ENCODE measurements at regions not wholly inside any gene's neighbourhood (a gene's known extent, or its start where the extent isn't known, plus 50 kb on each side); places are given as distances from the start of the nearest gene placed in this dataset.

DNA sequence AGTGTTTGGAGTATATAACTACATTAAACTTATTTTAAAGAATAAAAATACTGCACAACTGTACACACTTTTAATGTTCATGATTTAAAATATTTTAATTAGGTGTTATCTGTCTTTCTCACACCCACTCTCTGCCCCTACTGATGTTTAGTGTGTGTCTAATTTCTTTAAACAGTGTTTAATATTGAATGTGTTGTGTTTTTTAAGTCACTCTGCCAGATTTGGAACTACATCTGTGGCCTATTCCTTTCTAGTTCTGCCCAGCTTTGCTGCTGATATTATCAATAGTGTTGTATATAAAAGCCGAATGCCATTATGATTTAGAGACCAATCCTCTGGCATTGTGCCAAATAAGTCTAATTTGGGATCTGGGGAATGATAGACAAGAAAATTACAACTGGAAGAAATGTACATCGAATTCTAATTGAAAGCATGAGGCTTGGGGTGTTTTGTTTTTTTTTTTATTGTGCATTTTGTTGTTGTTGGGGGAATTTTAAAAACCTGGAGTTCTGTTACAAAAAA, 398.0 kb downstream of the CPS1 start:
- no peak overlapping the region for H3K4me3 ChIP-seq (ENCODE audit: low read depth, low read length)
- no peak for DNase-seq (ENCODE audit: low read depth)
- TF ChIP-seq, protein P1, sequence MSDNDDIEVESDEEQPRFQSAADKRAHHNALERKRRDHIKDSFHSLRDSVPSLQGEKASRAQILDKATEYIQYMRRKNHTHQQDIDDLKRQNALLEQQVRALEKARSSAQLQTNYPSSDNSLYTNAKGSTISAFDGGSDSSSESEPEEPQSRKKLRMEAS (IDR thresholded peaks at IDR 0.05; ENCODE audit: low read depth, low read length), result no peak
- TF ChIP-seq POLR2A (IDR thresholded peaks at IDR 0.05; ENCODE audit: extremely low read depth, insufficient read length), result no peak
- TF ChIP-seq MYC (IDR thresholded peaks at IDR 0.05; ENCODE audit: low read depth, low read length), result no peak
- TF ChIP-seq, protein P2, sequence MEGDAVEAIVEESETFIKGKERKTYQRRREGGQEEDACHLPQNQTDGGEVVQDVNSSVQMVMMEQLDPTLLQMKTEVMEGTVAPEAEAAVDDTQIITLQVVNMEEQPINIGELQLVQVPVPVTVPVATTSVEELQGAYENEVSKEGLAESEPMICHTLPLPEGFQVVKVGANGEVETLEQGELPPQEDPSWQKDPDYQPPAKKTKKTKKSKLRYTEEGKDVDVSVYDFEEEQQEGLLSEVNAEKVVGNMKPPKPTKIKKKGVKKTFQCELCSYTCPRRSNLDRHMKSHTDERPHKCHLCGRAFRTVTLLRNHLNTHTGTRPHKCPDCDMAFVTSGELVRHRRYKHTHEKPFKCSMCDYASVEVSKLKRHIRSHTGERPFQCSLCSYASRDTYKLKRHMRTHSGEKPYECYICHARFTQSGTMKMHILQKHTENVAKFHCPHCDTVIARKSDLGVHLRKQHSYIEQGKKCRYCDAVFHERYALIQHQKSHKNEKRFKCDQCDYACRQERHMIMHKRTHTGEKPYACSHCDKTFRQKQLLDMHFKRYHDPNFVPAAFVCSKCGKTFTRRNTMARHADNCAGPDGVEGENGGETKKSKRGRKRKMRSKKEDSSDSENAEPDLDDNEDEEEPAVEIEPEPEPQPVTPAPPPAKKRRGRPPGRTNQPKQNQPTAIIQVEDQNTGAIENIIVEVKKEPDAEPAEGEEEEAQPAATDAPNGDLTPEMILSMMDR (IDR thresholded peaks at IDR 0.05; ENCODE audit: low read depth, low read length), result no peak

DNA sequence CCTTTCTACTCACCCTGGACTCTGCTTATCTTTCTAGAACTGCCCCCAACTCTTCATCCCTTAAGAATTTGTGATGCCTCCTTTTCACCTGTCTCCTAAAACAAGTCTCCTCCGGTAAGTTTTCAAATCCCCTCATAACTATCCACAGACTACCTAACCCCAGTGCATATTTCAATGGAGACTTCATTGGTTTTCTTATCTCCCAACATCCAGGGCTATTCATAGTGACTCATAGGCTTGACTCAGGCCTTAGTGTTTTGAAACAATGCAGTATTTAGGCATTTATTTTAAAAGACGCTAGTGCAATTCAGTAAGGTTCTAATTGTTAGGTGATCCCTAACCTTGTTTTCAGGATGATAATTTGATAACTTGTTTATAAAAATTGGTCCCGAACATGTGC, 399.2 kb downstream of the CPS1 start:
- TF ChIP-seq, protein P2 (IDR thresholded peaks at IDR 0.05; ENCODE audit: low read depth, low read length), result no peak
- TF ChIP-seq MYC (IDR thresholded peaks at IDR 0.05; ENCODE audit: low read depth, low read length), result no peak
- TF ChIP-seq, protein P1 (IDR thresholded peaks at IDR 0.05; ENCODE audit: low read depth, low read length), result no peak
- no peak for TF ChIP-seq POLR2A (IDR thresholded peaks at IDR 0.05; ENCODE audit: extremely low read depth, insufficient read length)
- H3K4me3 ChIP-seq (ENCODE audit: low read depth, low read length), result no peak overlapping the region

DNA sequence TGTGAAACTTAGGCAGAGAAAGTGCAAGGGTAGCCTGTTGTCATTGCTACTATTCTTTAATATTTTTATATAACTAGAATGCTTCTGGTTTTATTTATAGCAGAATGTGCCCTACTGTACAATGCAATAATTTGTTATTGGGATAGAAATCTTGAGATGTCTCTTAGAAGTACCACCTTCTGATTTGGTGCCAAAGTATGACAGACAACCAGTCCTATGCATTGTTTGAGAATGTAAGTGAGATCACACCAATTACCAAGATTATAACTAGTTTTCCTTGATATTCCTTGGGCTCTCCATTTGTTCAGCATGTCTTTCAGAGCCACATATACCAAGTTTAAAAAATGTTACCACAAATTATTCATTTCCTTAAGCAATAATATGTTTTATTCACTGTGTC, 399.7 kb downstream of the CPS1 start:
- no peak overlapping the region for H3K4me3 ChIP-seq (ENCODE audit: low read depth, low read length)
- no peak for DNase-seq (ENCODE audit: low read depth)
- TF ChIP-seq, protein P2 (IDR thresholded peaks at IDR 0.05; ENCODE audit: low read depth, low read length), result no peak
- TF ChIP-seq, protein P1 (IDR thresholded peaks at IDR 0.05; ENCODE audit: low read depth, low read length), result no peak
- TF ChIP-seq POLR2A (IDR thresholded peaks at IDR 0.05; ENCODE audit: extremely low read depth, insufficient read length) (no peak), MYC (IDR thresholded peaks at IDR 0.05; ENCODE audit: low read depth, low read length) (no peak)

More for the DNA sequence above, 399.2 kb downstream of the CPS1 start:
- DNase-seq (ENCODE audit: low read depth), result no peak

DNA sequence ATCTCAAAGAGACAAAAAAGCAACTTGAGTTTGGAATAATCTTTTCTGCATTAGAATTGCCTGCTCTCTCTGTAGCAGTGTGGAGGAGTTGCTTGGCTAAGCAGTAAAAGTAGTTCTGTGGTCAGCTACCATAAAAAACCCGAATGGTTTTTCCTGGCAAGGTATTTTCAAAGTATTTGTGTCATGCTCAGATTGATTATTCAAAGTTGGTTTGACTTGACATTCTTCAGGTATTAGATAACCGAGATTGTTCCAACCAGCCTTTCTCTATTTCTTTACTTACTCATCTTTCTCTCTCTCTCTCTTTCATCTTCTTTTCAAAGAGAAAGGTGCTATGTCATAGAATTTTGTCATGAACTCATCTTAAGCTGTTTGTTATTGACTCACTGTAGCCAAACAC, 404.9 kb downstream of the CPS1 start:
- DNase-seq (ENCODE audit: low read depth), result no peak
- TF ChIP-seq MYC (IDR thresholded peaks at IDR 0.05; ENCODE audit: low read depth, low read length) (no peak), POLR2A (IDR thresholded peaks at IDR 0.05; ENCODE audit: extremely low read depth, insufficient read length) (no peak)
- TF ChIP-seq, protein P1 (IDR thresholded peaks at IDR 0.05; ENCODE audit: low read depth, low read length), result no peak
- TF ChIP-seq, protein P2 (IDR thresholded peaks at IDR 0.05; ENCODE audit: low read depth, low read length), result no peak
- H3K4me3 ChIP-seq (ENCODE audit: low read depth, low read length), result no peak overlapping the region

DNA sequence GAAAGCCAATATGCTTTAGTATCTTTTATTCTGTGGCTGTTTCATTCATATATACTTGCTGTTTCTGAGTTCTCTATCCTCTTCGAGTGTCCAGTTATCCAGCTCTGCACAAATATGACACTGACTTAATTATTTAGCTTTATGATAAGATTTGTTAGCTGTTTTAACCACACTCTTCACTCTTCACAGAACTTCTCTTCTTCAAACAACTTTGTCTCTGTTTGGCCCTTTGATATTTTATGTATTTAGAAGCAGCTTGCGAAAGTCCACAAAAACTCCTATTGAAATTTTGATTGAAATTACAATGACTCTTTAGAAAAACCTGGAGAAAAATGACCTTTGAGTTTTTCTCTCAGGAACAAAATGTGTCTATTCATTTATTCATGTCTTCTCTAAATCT, 407.0 kb downstream of the CPS1 start:
- no peak overlapping the region for H3K4me3 ChIP-seq (ENCODE audit: low read depth, low read length)
- TF ChIP-seq POLR2A (IDR thresholded peaks at IDR 0.05; ENCODE audit: extremely low read depth, insufficient read length), result no peak
- no peak for TF ChIP-seq MYC (IDR thresholded peaks at IDR 0.05; ENCODE audit: low read depth, low read length)
- TF ChIP-seq, protein P1 (IDR thresholded peaks at IDR 0.05; ENCODE audit: low read depth, low read length), result no peak
- TF ChIP-seq, protein P2 (IDR thresholded peaks at IDR 0.05; ENCODE audit: low read depth, low read length), result no peak
- no peak for DNase-seq (ENCODE audit: low read depth)

All from NB4 (cell line).